ENCODE measurements at regions not wholly inside any gene's neighbourhood (a gene's known extent, or its start where the extent isn't known, plus 50 kb on each side); places are given as distances from the start of the nearest gene placed in this dataset.
"Not testable (repeated sequence)": the region's sequence is repeated elsewhere in the genome, so short reads cannot be mapped to it uniquely, and the experiment has no call there.

- DNase-seq (ENCODE audit: low read depth in 2 of 3, low spot score in 1 of 3), result no peak
These were observed 562.6 kb downstream of the PTPRU start for GRCh38 chr1:29798699-29799566.

GRCh38 chr1:29797125-29797524, 560.8 kb downstream of the PTPRU start:
- DNase-seq (ENCODE audit: low read depth in 2 of 3, low spot score in 1 of 3), result not testable (repeated sequence)

- not testable (repeated sequence) for DNase-seq (ENCODE audit: low read depth in 2 of 3, low spot score in 1 of 3)
These were observed 559.6 kb downstream of the PTPRU start for GRCh38 chr1:29795965-29796364.

- DNase-seq (ENCODE audit: low read depth in 2 of 3, low spot score in 1 of 3), result no peak
These were observed 557.5 kb downstream of the PTPRU start for GRCh38 chr1:29793653-29794348.

- DNase-seq (ENCODE audit: low read depth in 2 of 3, low spot score in 1 of 3), result peak; percentile 54 to 81 (median 62)
These were observed 556.8 kb downstream of the PTPRU start for GRCh38 chr1:29793101-29793546.

GRCh38 chr1:29789910-29790247, 553.6 kb downstream of the PTPRU start:
- no peak for DNase-seq (ENCODE audit: low read depth in 2 of 3, low spot score in 1 of 3)

- DNase-seq (ENCODE audit: low read depth in 2 of 3, low spot score in 1 of 3), result no peak
These were observed 553.0 kb downstream of the PTPRU start for GRCh38 chr1:29789221-29789909.

GRCh38 chr1:29786791-29787732, 550.7 kb downstream of the PTPRU start:
- DNase-seq (ENCODE audit: low read depth in 2 of 3, low spot score in 1 of 3), result no peak

GRCh38 chr1:29786195-29786594, 549.9 kb downstream of the PTPRU start:
- DNase-seq (ENCODE audit: low read depth in 2 of 3, low spot score in 1 of 3), result no peak

GRCh38 chr1:29785554-29785953, 549.2 kb downstream of the PTPRU start:
- DNase-seq (ENCODE audit: low read depth in 2 of 3, low spot score in 1 of 3), result no peak

- no peak for DNase-seq (ENCODE audit: low read depth in 2 of 3, low spot score in 1 of 3)
These were observed 548.8 kb downstream of the PTPRU start for GRCh38 chr1:29785137-29785527.

- DNase-seq (ENCODE audit: low read depth in 2 of 3, low spot score in 1 of 3), result no peak
These were observed 548.2 kb downstream of the PTPRU start for GRCh38 chr1:29784276-29785136.

GRCh38 chr1:29783508-29784275, 547.4 kb downstream of the PTPRU start:
- no peak for DNase-seq (ENCODE audit: low read depth in 2 of 3, low spot score in 1 of 3)

- DNase-seq (ENCODE audit: low read depth in 2 of 3, low spot score in 1 of 3), result no peak
These were observed 546.7 kb downstream of the PTPRU start for GRCh38 chr1:29782846-29783507.

- DNase-seq (ENCODE audit: low read depth in 2 of 3, low spot score in 1 of 3), result no peak
These were observed 542.8 kb downstream of the PTPRU start for GRCh38 chr1:29779146-29779545.

GRCh38 chr1:29777522-29777921, 541.2 kb downstream of the PTPRU start:
- no peak for DNase-seq (ENCODE audit: low read depth in 2 of 3, low spot score in 1 of 3)

GRCh38 chr1:29774355-29774754, 538.0 kb downstream of the PTPRU start:
- DNase-seq (ENCODE audit: low read depth in 2 of 3, low spot score in 1 of 3), result no peak

GRCh38 chr1:29772584-29773100, 536.3 kb downstream of the PTPRU start:
- no peak for DNase-seq (ENCODE audit: low read depth in 2 of 3, low spot score in 1 of 3)

Measured in stimulated activated CD4-positive, alpha-beta T cell treated with anti-CD3 and anti-CD28 coated beads, Interleukin-12 subunit alpha, Interleukin-12 subunit beta, amount 100 ng/mL, for 48 hours (primary cell).